A549 (cell line): ENCODE measurements at regions not wholly inside any gene's neighbourhood (a gene's known extent, or its start where the extent isn't known, plus 50 kb on each side); places are given as distances from the start of the nearest gene placed in this dataset.

Source experiments
- CHD4 ChIP-seq: fragments of 200-600 bp; sonication (generic); IDR thresholded peaks from 2 replicates; pipeline ENCODE4 v1.6.1; 2016; ENCODE audit warnings: antibody characterized with exemption, mild to moderate bottlenecking, borderline replicate concordance
- CTCF ChIP-seq: fragments of >200 bp; sonication (Bioruptor Twin); formaldehyde crosslinking; IDR thresholded peaks from 3 replicates; pipeline ENCODE4 v1.5.1; 2016
- E2F6 ChIP-seq: IDR thresholded peaks from 2 replicates; pipeline ENCODE4 v1.6.1; 2012; ENCODE audit warnings: low read depth, borderline replicate concordance
- EHMT2 ChIP-seq: fragments of 200-600 bp; sonication (generic); IDR thresholded peaks from 2 replicates; pipeline ENCODE4 v1.6.1; 2016; ENCODE audit warnings: antibody characterized with exemption, low read depth, mild to moderate bottlenecking, moderate library complexity
- EP300 ChIP-seq, 2 experiments: fragments of >200 bp; sonication (Bioruptor Twin); formaldehyde crosslinking; IDR thresholded peaks; 2 replicates in 1 of 2; 3 replicates in 1 of 2; pipeline ENCODE4 v1.6.1; 2016 to 2017
- JUN ChIP-seq, 2 experiments: fragments of >200 bp; sonication (Bioruptor Twin); formaldehyde crosslinking; IDR thresholded peaks; 2 replicates in 1 of 2; 3 replicates in 1 of 2; pipeline ENCODE4 v1.6.1; 2016 to 2017
- MAFK ChIP-seq: fragments of 450-650 bp; IDR thresholded peaks from 2 replicates; pipeline ENCODE4 v1.6.1; 2014; ENCODE audit not compliant: partially characterized antibody
- MYC ChIP-seq: IDR thresholded peaks from 2 replicates; pipeline ENCODE4 v1.6.1; 2012; ENCODE audit warnings: mild to moderate bottlenecking, inconsistent platforms, low read length, improper control_type of control experiment, borderline replicate concordance
- POLR2A ChIP-seq: IDR thresholded peaks from 2 replicates; pipeline ENCODE4 v1.6.1; 2012; ENCODE audit warnings: mild to moderate bottlenecking, low read length
- POLR2AphosphoS2 ChIP-seq: conservative IDR thresholded peaks from 2 replicates; pipeline ENCODE4 v1.6.1; 2012; ENCODE audit warnings: low read length, improper control_type of control experiment, inconsistent platforms
- RAD21 ChIP-seq, 2 experiments: fragments of >200 bp in 1 of 2; sonication (Bioruptor Twin) in 1 of 2; formaldehyde crosslinking in 1 of 2; IDR thresholded peaks in 1 of 2; conservative IDR thresholded peaks in 1 of 2; 2 replicates in 1 of 2; 3 replicates in 1 of 2; pipeline ENCODE4 v1.6.1; 2012 to 2018; ENCODE audit warnings: inconsistent platforms in 1 of 2
- TFCP2L1 ChIP-seq: fragments of 250-450 bp; sonication (Bioruptor Pico); IDR thresholded peaks from 2 replicates; pipeline ENCODE4 v1.5.0; 2021; ENCODE audit warnings: mild to moderate bottlenecking
- USF2 ChIP-seq: fragments of 450-650 bp; IDR thresholded peaks from 2 replicates; pipeline ENCODE4 v1.6.1; 2014; ENCODE audit warnings: antibody characterized with exemption

GRCh38 chr12:128111951-128112350, 155.0 kb upstream of the TMEM132C start:
- TF ChIP-seq POLR2A (no peak), CTCF (no peak), CHD4 (no peak), EP300 (IDR thresholded peaks at IDR 0.05) (no peak), MAFK (no peak), RAD21 (conservative IDR thresholded peaks at IDR 0.05 in 1 of 2, IDR thresholded peaks at IDR 0.05 in 1 of 2) (no peak), USF2 (no peak), TFCP2L1 (CRISPR knock-in tag) (no peak), MYC (no peak), E2F6 (no peak), JUN (IDR thresholded peaks at IDR 0.05) (no peak), EHMT2 (no peak), POLR2AphosphoS2 (no peak)
